Muscle of leg (tissue), 3 donors: ENCODE measurements at regions not wholly inside any gene's neighbourhood (a gene's known extent, or its start where the extent isn't known, plus 50 kb on each side); places are given as distances from the start of the nearest gene placed in this dataset.

Experiments
- DNase-seq: peaks from one replicate; pipeline ENCODE4 v3.0.0; 2013
- H3K27ac ChIP-seq: one replicate; pipeline ENCODE4 v1.5.1; 2013; ENCODE audit warnings: mild to moderate bottlenecking, low read length, control low read depth
- H3K27me3 ChIP-seq: one replicate; pipeline ENCODE4 v1.6.1; 2013; ENCODE audit warnings: low read length; ENCODE audit not compliant: control insufficient read depth, insufficient read depth
- H3K36me3 ChIP-seq: one replicate; pipeline ENCODE4 v1.6.1; 2013; ENCODE audit warnings: low read length; ENCODE audit not compliant: control insufficient read depth, insufficient read depth
- H3K4me1 ChIP-seq: one replicate; pipeline ENCODE4 v1.6.1; 2013; ENCODE audit warnings: low read length; ENCODE audit not compliant: control insufficient read depth, insufficient read depth
- H3K4me3 ChIP-seq: one replicate; pipeline ENCODE4 v1.5.1; 2013; ENCODE audit warnings: low read length, control low read depth
- H3K9me3 ChIP-seq: replicated peaks from 2 replicates; pipeline ENCODE4 v1.6.1; 2013; ENCODE audit warnings: low read depth, low read length; ENCODE audit not compliant: control insufficient read depth
- WGBS: methylation state at CpG from one replicate; pipeline ENCODE4 v1.1.5; 2013; ENCODE audit warnings: missing lambda C conversion rate; ENCODE audit not compliant: insufficient coverage; 5-methylcytosine and 5-hydroxymethylcytosine counted together

DNA sequence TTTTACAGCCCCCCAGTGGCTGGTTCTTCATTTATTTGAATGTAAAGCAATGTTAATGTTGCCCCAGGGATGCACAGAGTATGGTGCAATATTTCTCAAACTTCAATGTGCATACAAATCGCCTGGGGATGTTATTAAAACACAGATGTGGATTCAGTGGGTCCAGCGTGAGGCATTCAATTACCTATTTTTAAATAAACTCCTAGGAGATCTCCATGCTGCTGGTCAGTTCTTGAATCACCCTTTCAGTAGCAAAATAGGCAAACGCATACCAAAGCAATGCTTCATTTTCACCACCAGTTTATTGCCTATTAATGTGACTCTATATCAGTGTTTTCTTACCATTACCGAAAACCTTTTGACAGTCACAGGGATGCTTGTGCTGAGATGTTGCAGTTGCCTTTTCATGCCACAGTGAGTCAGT is 530.7 kb downstream of the CBLN2 start:
- peak; percentile 1 for DNase-seq
- H3K27me3 ChIP-seq = no peaks in the 10 kb centered on the region
- H3K27ac ChIP-seq = no peak overlapping the region
- no peaks in the 10 kb centered on the region for H3K4me1 ChIP-seq
- no peak overlapping the region for H3K4me3 ChIP-seq
- no peaks in the 10 kb centered on the region for H3K9me3 ChIP-seq
- H3K36me3 ChIP-seq = no peaks in the 10 kb centered on the region
- 40% methylated on average over 1 of the region's 4 CpGs for WGBS

DNA sequence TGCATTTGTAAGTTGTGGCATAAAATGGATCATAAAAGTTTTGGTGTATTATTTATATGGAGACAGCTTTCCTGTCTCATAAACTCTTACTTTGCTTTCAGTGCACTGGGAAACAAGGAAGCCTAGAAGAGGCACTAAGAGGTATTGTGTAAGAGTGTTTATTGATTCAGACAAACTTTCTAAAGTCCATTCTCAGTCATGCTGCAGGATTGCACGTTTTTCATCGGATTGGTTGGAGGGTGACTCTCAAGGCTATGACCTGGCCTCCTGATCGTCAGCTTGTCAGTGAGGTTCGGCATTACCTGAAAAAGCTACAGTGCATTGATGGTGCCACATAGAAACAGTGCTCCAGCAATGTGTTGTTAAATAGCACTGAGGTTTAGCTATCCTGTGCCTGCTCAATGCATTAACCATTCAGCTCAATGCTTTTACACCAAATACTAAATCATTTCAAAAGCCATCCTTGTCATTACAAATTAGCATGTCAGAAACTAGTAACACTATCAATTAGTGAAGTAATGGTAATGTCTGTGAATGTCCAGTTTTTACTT is 545.5 kb downstream of the CBLN2 start:
- no peaks in the 10 kb centered on the region for H3K36me3 ChIP-seq
- no peaks in the 10 kb centered on the region for H3K27me3 ChIP-seq
- WGBS = no CpG with 5 or more reads among the region's 4 CpGs
- no peak overlapping the region for H3K4me3 ChIP-seq
- no peak overlapping the region for H3K27ac ChIP-seq
- no peak for DNase-seq
- peaks cover 2% of the 10 kb centered on the region for H3K9me3 ChIP-seq
- no peaks in the 10 kb centered on the region for H3K4me1 ChIP-seq

DNA sequence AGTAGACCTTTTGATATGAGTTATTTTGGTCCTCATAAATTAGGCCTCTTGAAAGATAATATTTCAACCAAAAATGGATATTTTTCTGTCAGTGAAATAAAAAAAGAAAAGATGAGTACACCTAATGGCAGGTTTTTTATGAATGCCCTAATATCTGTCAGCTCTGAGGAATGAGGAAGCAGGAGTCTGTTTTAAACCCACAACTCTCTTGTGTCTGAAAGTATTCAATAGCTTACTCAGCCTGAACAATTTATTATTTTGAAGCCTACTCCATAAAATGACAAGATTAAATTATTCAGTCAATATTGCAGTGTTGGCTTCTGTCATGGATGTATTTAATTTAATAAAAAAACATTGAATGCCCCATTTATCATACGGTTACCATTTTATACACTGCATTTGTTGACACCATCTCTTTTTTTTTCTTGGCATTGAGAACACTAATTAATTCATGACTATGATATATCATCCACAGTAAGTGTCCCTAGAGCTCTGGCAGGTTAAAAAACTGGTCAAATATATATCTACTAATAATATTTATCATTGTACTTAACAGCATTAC is 548.2 kb downstream of the CBLN2 start:
- no peaks in the 10 kb centered on the region for H3K27me3 ChIP-seq
- no peak for DNase-seq
- no peak overlapping the region for H3K4me3 ChIP-seq
- H3K4me1 ChIP-seq = no peaks in the 10 kb centered on the region
- no peak overlapping the region for H3K27ac ChIP-seq
- WGBS = no CpG with 5 or more reads among the region's 1 CpG
- H3K9me3 ChIP-seq = no peaks in the 10 kb centered on the region
- no peaks in the 10 kb centered on the region for H3K36me3 ChIP-seq

DNA sequence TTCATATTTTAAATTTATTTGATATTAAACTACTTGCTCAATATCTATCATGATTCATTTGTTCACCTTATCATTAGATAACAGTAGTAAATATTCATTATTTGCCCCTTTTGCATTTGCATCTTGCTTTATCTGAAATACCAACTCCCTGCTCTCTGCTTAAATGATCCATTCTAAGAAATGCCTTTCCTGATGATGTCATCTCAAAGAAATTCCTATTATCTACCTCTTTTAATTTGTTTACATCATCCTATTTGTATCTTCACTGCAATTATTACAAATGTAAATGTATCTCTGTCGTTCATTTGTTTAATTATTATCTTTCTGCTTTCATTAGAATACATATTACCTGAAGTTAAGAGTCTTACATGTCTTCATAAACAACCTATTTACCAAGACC is 549.9 kb downstream of the CBLN2 start:
- no peak for DNase-seq
- no peaks in the 10 kb centered on the region for H3K4me1 ChIP-seq
- no peak overlapping the region for H3K27ac ChIP-seq
- H3K9me3 ChIP-seq = no peaks in the 10 kb centered on the region
- no peaks in the 10 kb centered on the region for H3K27me3 ChIP-seq
- no peak overlapping the region for H3K4me3 ChIP-seq
- WGBS = no CpG with 5 or more reads among the region's 1 CpG
- no peaks in the 10 kb centered on the region for H3K36me3 ChIP-seq

DNA sequence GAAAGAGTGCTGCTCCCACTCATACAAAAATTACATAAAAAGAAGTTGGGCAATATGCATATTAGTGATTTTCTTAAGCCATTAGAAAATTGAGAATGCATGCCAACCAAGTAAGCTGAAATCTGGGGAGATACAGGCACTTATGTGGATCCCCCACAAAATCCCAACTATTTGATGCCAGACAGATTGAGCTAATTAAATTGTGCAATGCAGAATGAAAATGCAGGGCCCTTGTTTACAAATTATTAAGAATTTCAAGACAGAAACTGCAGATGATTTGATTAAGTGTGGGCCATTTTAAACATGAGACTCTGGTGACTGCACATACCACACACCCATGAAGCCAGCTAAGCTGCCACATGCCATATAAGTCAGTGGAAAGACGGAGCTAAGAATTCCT is 554.5 kb downstream of the CBLN2 start:
- DNase-seq = no peak
- no CpG with 5 or more reads among the region's 1 CpG for WGBS
- no peaks in the 10 kb centered on the region for H3K36me3 ChIP-seq
- no peak overlapping the region for H3K27ac ChIP-seq
- no peaks in the 10 kb centered on the region for H3K4me1 ChIP-seq
- no peak overlapping the region for H3K4me3 ChIP-seq
- H3K9me3 ChIP-seq = peaks cover 4% of the 10 kb centered on the region
- H3K27me3 ChIP-seq = no peaks in the 10 kb centered on the region

DNA sequence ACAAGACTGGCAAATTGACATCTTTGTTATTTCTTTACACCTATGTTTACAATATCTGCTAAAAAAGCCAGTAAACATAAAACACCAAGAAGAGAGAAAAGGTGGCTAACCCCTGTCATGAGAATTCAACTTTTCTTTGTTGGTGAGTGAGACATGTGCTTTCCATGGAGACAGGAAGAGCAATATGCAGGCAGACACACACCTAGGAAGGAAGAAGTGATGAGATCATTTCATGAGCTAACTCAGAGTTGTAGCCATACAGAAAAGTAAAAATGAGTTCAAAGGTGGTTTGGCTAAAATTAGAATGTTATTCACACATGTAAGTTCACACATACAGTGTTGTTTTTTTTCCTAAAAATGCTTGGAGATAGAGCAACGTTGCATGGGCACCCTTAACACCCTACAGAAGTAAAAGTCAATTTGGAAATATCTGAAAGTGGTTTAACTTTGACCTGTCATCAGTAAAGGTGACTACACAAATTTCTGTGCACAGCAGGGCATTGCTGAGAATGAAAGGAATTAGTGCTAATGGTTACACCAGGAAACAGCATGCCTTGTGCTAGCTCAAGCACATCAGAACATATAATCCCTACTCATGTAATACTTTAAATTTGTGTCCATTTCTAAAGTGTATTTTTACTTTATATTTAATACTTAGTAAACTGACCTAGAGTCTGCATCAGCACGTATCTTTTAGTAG is 557.6 kb downstream of the CBLN2 start:
- peaks cover 10% of the 10 kb centered on the region for H3K9me3 ChIP-seq
- no peaks in the 10 kb centered on the region for H3K4me1 ChIP-seq
- DNase-seq = no peak
- no peaks in the 10 kb centered on the region for H3K36me3 ChIP-seq
- no CpG with 5 or more reads among the region's 2 CpGs for WGBS
- H3K27ac ChIP-seq = no peak overlapping the region
- no peaks in the 10 kb centered on the region for H3K27me3 ChIP-seq
- H3K4me3 ChIP-seq = no peak overlapping the region

DNA sequence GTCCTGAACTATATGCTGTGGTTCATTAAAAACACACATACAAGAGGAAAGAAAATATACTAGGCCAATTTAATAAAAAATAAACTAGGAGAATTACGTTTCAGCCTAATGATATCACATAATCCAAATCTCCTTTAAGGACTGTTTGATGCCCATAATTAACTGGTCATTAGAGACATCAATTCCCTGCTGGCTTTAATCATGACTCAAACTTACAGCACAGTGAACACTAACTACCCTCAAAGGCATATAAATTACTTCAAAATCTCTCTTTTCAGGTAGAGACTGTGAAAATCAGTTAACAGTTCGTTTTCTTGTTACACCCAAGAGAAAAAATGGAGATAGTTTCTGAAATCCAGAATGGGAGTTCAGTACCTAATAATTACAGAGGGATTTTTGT is 567.4 kb downstream of the CBLN2 start:
- no peaks in the 10 kb centered on the region for H3K9me3 ChIP-seq
- no peak for DNase-seq
- H3K36me3 ChIP-seq = no peaks in the 10 kb centered on the region
- no CpG with 5 or more reads among the region's 2 CpGs for WGBS
- H3K4me3 ChIP-seq = no peak overlapping the region
- H3K27me3 ChIP-seq = no peaks in the 10 kb centered on the region
- H3K27ac ChIP-seq = no peak overlapping the region
- no peaks in the 10 kb centered on the region for H3K4me1 ChIP-seq

DNA sequence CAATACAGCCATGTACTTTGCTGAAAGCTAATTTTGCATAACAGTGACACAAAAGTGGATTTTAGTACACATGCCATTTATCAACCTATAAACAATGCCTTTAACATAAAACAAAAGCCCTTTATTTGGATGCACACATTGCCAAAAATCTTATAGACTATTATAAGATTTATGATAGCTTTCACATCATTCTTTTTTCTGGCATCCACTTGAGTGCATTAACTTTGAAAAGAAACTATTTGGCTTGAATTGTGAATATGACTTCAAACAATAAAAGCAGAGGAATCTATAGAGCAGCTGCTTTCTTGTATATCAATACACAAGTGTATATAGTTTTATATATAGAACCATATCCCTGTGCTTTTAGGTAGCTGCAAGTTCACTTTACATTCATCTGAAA is 577.4 kb downstream of the CBLN2 start:
- DNase-seq = no peak
- H3K4me1 ChIP-seq = no peaks in the 10 kb centered on the region
- H3K4me3 ChIP-seq = no peak overlapping the region
- H3K9me3 ChIP-seq = peaks cover 11% of the 10 kb centered on the region
- H3K27me3 ChIP-seq = no peaks in the 10 kb centered on the region
- H3K36me3 ChIP-seq = no peaks in the 10 kb centered on the region
- H3K27ac ChIP-seq = no peak overlapping the region

DNA sequence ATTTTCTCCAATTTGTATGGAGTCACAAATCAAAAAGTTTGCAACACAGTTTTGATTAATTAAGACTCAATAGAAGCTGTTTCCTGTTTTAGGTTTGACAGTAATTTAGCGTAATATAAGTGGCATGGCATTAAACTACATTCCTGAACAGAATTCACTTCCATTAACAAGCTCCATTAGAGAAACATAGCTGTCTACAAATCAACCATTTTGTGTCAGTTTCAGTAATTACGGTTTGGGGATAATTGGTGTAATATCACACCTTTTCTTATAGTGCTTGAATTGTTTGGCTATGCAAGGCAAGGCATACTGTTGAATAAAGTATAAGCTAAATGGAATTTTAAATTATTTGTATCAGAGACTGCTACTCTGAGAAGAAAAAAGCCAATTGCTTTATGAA is 585.5 kb downstream of the CBLN2 start:
- peaks cover 2% of the 10 kb centered on the region for H3K9me3 ChIP-seq
- H3K4me1 ChIP-seq = no peaks in the 10 kb centered on the region
- WGBS = no CpG with 5 or more reads among the region's 2 CpGs
- no peaks in the 10 kb centered on the region for H3K27me3 ChIP-seq
- H3K36me3 ChIP-seq = no peaks in the 10 kb centered on the region
- no peak for DNase-seq
- no peak overlapping the region for H3K27ac ChIP-seq
- no peak overlapping the region for H3K4me3 ChIP-seq

DNA sequence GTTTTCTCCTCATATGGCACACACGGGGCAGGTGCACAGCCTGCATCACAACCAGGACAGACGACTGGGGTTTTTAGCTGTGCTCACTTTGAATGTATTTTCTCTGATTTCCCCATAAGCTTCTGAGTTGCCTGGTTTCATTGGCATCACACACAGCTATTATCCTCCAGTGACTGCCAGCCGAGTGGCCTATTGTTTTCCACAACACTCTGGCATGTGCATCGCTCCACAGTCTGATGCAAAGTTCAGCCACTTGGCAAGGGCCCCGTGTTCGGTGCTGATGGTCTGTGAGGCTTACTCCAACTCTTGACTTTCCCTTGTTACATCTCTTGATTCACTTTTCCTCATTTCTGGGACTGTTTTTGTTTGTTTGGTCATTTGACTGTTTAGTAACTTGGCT is 593.1 kb downstream of the CBLN2 start:
- Histone ChIP-seq H3K9me3 (peaks cover 2% of the 10 kb centered on the region), H3K4me1 (no peaks in the 10 kb centered on the region), H3K27ac (no peak overlapping the region), H3K27me3 (no peaks in the 10 kb centered on the region), H3K36me3 (no peaks in the 10 kb centered on the region), H3K4me3 (no peak overlapping the region)
- no peak for DNase-seq
- 51% methylated on average over 3 of the region's 6 CpGs for WGBS
